GM18868 (cell line): ENCODE measurements at regions not wholly inside any gene's neighbourhood (a gene's known extent, or its start where the extent isn't known, plus 50 kb on each side); places are given as distances from the start of the nearest gene placed in this dataset.

ENCODE experiments used
- ATAC-seq: cut with Tn5 transposase; IDR thresholded peaks from one replicate; pipeline ENCODE4 v1.9.1; 2021; ENCODE audit warnings: mild to moderate bottlenecking, moderate library complexity; ENCODE audit not compliant: unreplicated experiment

- ATAC-seq: no peak
Observed at GRCh38 chr2:104501929-104502328, 352.0 kb upstream of the POU3F3 start.

GRCh38 chr2:104502901-104503300, 351.0 kb upstream of the POU3F3 start:
- no peak for ATAC-seq

GRCh38 chr2:104504331-104505073, 349.4 kb upstream of the POU3F3 start:
- ATAC-seq: no peak

- no peak for ATAC-seq
Observed at GRCh38 chr2:104518256-104518655, 335.7 kb upstream of the POU3F3 start.

GRCh38 chr2:104521247-104521646, 332.7 kb upstream of the POU3F3 start:
- no peak for ATAC-seq

GRCh38 chr2:104523921-104524320, 330.0 kb upstream of the POU3F3 start:
- ATAC-seq: no peak

GRCh38 chr2:104528101-104528500, 325.8 kb upstream of the POU3F3 start:
- ATAC-seq: no peak

- no peak for ATAC-seq
Observed at GRCh38 chr2:104531122-104531521, 322.8 kb upstream of the POU3F3 start.

- no peak for ATAC-seq
Observed at GRCh38 chr2:104537116-104537515, 316.8 kb upstream of the POU3F3 start.

- no peak for ATAC-seq
Observed at GRCh38 chr2:104538077-104538476, 315.8 kb upstream of the POU3F3 start.

- peak; percentile 53 for ATAC-seq
Observed at GRCh38 chr2:104539649-104540048, 314.3 kb upstream of the POU3F3 start.

GRCh38 chr2:104545055-104545454, 308.9 kb upstream of the POU3F3 start:
- no peak for ATAC-seq

- ATAC-seq: no peak
Observed at GRCh38 chr2:104546537-104546936, 307.4 kb upstream of the POU3F3 start.

- no peak for ATAC-seq
Observed at GRCh38 chr2:104547221-104547620, 306.7 kb upstream of the POU3F3 start.

GRCh38 chr2:104561251-104561650, 292.7 kb upstream of the POU3F3 start:
- no peak for ATAC-seq

- ATAC-seq: no peak
Observed at GRCh38 chr2:104562537-104562936, 291.4 kb upstream of the POU3F3 start.

- ATAC-seq: no peak
Observed at GRCh38 chr2:104563398-104563996, 290.4 kb upstream of the POU3F3 start.

- ATAC-seq: no peak
Observed at GRCh38 chr2:104568247-104568646, 285.7 kb upstream of the POU3F3 start.

GRCh38 chr2:104570259-104570658, 283.7 kb upstream of the POU3F3 start:
- no peak for ATAC-seq

GRCh38 chr2:104572834-104573233, 281.1 kb upstream of the POU3F3 start:
- ATAC-seq: no peak

GRCh38 chr2:104574367-104574766, 279.5 kb upstream of the POU3F3 start:
- ATAC-seq: no peak

- peak; percentile 73 for ATAC-seq
Observed at GRCh38 chr2:104577143-104577542, 276.8 kb upstream of the POU3F3 start.

- no peak for ATAC-seq
Observed at GRCh38 chr2:104582471-104582870, 271.4 kb upstream of the POU3F3 start.
